ENCODE measurements at regions not wholly inside any gene's neighbourhood (a gene's known extent, or its start where the extent isn't known, plus 50 kb on each side); places are given as distances from the start of the nearest gene placed in this dataset.

DNA sequence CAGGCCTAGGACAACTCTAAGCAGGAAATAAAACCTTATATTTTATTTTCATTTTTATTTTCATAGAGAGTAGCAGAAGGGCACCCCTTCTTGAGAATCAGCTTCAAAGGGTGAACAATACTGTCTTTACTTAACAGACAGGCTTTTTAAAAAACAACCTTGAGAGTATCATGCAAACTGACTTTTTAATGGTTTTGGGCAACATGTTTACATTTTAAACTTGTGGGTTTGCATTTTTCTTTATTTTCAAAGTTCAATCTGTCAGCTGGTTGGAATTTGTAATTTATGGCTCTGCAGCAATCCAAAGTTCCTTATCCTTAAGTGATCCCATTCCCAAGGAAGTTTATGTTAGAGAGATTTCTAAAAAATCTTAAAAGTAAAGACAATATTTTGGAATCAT, 392.3 kb upstream of the ADAMTS5 start:
- no peaks in the 10 kb centered on the region for H3K4me1 Mint-ChIP-seq
- H3K36me3 Mint-ChIP-seq (ENCODE audit: low read depth): no peaks in the 10 kb centered on the region
- H3K79me2 ChIP-seq (replicated peaks; ENCODE audit: insufficient read depth): no peaks in the 10 kb centered on the region
- H3K9me3 Mint-ChIP-seq: no peaks in the 10 kb centered on the region
- H3K4me3 ChIP-seq: no peak overlapping the region
- no peaks in the 10 kb centered on the region for H3K36me3 ChIP-seq (ENCODE audit: insufficient read depth)
- no peak overlapping the region for H3K4me2 ChIP-seq
- ATAC-seq (no peak), DNase-seq (ENCODE audit: low spot score) (no peak)
- no peak overlapping the region for H3K27ac Mint-ChIP-seq
- H3K4me1 ChIP-seq (ENCODE audit: insufficient read depth): no peaks in the 10 kb centered on the region
- TF ChIP-seq, protein P1, sequence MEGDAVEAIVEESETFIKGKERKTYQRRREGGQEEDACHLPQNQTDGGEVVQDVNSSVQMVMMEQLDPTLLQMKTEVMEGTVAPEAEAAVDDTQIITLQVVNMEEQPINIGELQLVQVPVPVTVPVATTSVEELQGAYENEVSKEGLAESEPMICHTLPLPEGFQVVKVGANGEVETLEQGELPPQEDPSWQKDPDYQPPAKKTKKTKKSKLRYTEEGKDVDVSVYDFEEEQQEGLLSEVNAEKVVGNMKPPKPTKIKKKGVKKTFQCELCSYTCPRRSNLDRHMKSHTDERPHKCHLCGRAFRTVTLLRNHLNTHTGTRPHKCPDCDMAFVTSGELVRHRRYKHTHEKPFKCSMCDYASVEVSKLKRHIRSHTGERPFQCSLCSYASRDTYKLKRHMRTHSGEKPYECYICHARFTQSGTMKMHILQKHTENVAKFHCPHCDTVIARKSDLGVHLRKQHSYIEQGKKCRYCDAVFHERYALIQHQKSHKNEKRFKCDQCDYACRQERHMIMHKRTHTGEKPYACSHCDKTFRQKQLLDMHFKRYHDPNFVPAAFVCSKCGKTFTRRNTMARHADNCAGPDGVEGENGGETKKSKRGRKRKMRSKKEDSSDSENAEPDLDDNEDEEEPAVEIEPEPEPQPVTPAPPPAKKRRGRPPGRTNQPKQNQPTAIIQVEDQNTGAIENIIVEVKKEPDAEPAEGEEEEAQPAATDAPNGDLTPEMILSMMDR (conservative IDR thresholded peaks at IDR 0.05; ENCODE audit: low read depth in 2 of 2): no peak
- TF ChIP-seq, protein P2, sequence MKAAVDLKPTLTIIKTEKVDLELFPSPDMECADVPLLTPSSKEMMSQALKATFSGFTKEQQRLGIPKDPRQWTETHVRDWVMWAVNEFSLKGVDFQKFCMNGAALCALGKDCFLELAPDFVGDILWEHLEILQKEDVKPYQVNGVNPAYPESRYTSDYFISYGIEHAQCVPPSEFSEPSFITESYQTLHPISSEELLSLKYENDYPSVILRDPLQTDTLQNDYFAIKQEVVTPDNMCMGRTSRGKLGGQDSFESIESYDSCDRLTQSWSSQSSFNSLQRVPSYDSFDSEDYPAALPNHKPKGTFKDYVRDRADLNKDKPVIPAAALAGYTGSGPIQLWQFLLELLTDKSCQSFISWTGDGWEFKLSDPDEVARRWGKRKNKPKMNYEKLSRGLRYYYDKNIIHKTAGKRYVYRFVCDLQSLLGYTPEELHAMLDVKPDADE (IDR thresholded peaks at IDR 0.05): no peak
- TF ChIP-seq ZNF331 (CRISPR knock-in tag; IDR thresholded peaks at IDR 0.05; ENCODE audit: low read depth) (no peak), ZNF114 (CRISPR knock-in tag; IDR thresholded peaks at IDR 0.05) (no peak), CREB1 (CRISPR knock-in tag; IDR thresholded peaks at IDR 0.05; ENCODE audit: low read depth) (no peak), EZH2 (IDR thresholded peaks at IDR 0.05; ENCODE audit: low read depth, unreplicated experiment) (no peak), NANOG (IDR thresholded peaks at IDR 0.05; ENCODE audit: borderline replicate concordance) (no peak), EZH2phosphoT487 (IDR thresholded peaks at IDR 0.05; ENCODE audit: unreplicated experiment) (no peak)
- TF ChIP-seq, protein P3, sequence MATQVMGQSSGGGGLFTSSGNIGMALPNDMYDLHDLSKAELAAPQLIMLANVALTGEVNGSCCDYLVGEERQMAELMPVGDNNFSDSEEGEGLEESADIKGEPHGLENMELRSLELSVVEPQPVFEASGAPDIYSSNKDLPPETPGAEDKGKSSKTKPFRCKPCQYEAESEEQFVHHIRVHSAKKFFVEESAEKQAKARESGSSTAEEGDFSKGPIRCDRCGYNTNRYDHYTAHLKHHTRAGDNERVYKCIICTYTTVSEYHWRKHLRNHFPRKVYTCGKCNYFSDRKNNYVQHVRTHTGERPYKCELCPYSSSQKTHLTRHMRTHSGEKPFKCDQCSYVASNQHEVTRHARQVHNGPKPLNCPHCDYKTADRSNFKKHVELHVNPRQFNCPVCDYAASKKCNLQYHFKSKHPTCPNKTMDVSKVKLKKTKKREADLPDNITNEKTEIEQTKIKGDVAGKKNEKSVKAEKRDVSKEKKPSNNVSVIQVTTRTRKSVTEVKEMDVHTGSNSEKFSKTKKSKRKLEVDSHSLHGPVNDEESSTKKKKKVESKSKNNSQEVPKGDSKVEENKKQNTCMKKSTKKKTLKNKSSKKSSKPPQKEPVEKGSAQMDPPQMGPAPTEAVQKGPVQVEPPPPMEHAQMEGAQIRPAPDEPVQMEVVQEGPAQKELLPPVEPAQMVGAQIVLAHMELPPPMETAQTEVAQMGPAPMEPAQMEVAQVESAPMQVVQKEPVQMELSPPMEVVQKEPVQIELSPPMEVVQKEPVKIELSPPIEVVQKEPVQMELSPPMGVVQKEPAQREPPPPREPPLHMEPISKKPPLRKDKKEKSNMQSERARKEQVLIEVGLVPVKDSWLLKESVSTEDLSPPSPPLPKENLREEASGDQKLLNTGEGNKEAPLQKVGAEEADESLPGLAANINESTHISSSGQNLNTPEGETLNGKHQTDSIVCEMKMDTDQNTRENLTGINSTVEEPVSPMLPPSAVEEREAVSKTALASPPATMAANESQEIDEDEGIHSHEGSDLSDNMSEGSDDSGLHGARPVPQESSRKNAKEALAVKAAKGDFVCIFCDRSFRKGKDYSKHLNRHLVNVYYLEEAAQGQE (IDR thresholded peaks at IDR 0.05; ENCODE audit: unreplicated experiment): no peak
- no peak overlapping the region for H3K27ac ChIP-seq (ENCODE audit: low read depth)
- no peak overlapping the region for H3K4me3 Mint-ChIP-seq
- no peaks in the 10 kb centered on the region for H3K27me3 Mint-ChIP-seq (ENCODE audit: insufficient read depth, low read depth, poor library complexity)
- H2AFZ ChIP-seq: no peak overlapping the region
- no peaks in the 10 kb centered on the region for H3F3A ChIP-seq (replicated peaks; ENCODE audit: low read depth)
- H4K20me1 ChIP-seq (replicated peaks; ENCODE audit: insufficient read depth): no peaks in the 10 kb centered on the region
- H3K9me2 ChIP-seq (ENCODE audit: insufficient read depth): no peaks in the 10 kb centered on the region
- no peaks in the 10 kb centered on the region for H3K27me3 ChIP-seq (ENCODE audit: insufficient read depth)

DNA sequence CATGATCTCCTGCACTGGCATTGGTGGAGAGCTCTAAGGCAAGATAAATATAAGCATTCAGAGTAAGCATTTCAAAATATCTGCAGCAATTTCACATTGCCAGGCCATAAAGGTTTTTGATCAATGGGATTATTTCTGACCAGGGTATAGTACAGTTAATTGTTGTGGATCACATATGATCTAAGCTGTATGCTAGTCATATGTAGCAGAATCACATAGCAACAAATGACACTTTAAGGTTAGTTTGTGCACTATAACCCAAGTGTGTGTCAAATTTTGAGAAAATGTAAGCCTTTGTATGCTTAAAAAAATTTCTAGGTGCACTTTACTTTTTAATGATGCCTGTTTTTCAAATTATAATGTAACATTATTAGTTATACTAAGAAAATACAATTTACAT, 386.0 kb upstream of the ADAMTS5 start:
- H3K4me2 ChIP-seq: no peak overlapping the region
- H3K27me3 ChIP-seq (ENCODE audit: insufficient read depth): no peaks in the 10 kb centered on the region
- no peaks in the 10 kb centered on the region for H3K9me2 ChIP-seq (ENCODE audit: insufficient read depth)
- H3K27me3 Mint-ChIP-seq (ENCODE audit: insufficient read depth, low read depth, poor library complexity): no peaks in the 10 kb centered on the region
- DNase-seq (ENCODE audit: low spot score): no peak
- H3K36me3 Mint-ChIP-seq (ENCODE audit: low read depth): no peaks in the 10 kb centered on the region
- no peak overlapping the region for H3K4me3 ChIP-seq
- no peaks in the 10 kb centered on the region for H3K79me2 ChIP-seq (replicated peaks; ENCODE audit: insufficient read depth)
- H3F3A ChIP-seq (replicated peaks; ENCODE audit: low read depth): no peaks in the 10 kb centered on the region
- no peaks in the 10 kb centered on the region for H4K20me1 ChIP-seq (replicated peaks; ENCODE audit: insufficient read depth)
- H3K4me1 ChIP-seq (ENCODE audit: insufficient read depth): no peaks in the 10 kb centered on the region
- no peaks in the 10 kb centered on the region for H3K36me3 ChIP-seq (ENCODE audit: insufficient read depth)
- H2AFZ ChIP-seq: no peak overlapping the region; the same call in 1 of the 2 replicates
- H3K27ac ChIP-seq (ENCODE audit: low read depth): no peak overlapping the region
- no peaks in the 10 kb centered on the region for H3K4me1 Mint-ChIP-seq
- no peak overlapping the region for H3K27ac Mint-ChIP-seq
- no peaks in the 10 kb centered on the region for H3K9me3 Mint-ChIP-seq
- H3K4me3 Mint-ChIP-seq: no peak overlapping the region
- no peak for ATAC-seq
- TF ChIP-seq POLR2AphosphoS5 (IDR thresholded peaks at IDR 0.05; ENCODE audit: low read depth) (no peak), CREB1 (CRISPR knock-in tag; IDR thresholded peaks at IDR 0.05; ENCODE audit: low read depth) (no peak)
- TF ChIP-seq, protein P2 (IDR thresholded peaks at IDR 0.05): no peak

Data from GM23338 (cell line).